ENCODE measurements at regions not wholly inside any gene's neighbourhood (a gene's known extent, or its start where the extent isn't known, plus 50 kb on each side); places are given as distances from the start of the nearest gene placed in this dataset.

DNA sequence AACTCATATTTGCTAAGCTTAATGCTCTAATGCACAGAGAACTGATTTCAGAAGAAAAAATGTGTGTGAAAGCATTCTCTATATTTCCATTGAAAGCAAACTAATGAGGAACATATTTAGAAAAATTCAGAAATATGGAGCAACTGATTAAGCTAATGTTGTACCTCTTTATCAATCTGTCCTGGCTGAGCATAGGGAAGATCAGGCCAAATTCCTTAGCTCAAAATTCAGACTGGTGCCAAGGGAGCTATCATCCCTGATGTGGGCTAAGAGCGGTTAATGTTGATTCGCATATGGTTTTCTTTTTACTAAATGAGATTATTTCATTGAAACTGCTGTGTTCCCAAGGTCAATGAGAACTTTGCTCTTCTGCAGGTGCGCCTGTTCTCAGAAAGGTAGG is 93.9 kb upstream of the HS3ST5 start:
- no peak for DNase-seq (ENCODE audit: low read depth in 2 of 2)

- no peak for DNase-seq (ENCODE audit: low read depth in 2 of 2)
Measured at GRCh38 chr6:114435985-114436384, 93.2 kb upstream of the HS3ST5 start.

GRCh38 chr6:114432400-114432799 is 89.6 kb upstream of the HS3ST5 start:
- no peak for DNase-seq (ENCODE audit: low read depth in 2 of 2)

GRCh38 chr6:114431641-114432040 is 88.8 kb upstream of the HS3ST5 start:
- DNase-seq (ENCODE audit: low read depth in 2 of 2) = no peak

DNA sequence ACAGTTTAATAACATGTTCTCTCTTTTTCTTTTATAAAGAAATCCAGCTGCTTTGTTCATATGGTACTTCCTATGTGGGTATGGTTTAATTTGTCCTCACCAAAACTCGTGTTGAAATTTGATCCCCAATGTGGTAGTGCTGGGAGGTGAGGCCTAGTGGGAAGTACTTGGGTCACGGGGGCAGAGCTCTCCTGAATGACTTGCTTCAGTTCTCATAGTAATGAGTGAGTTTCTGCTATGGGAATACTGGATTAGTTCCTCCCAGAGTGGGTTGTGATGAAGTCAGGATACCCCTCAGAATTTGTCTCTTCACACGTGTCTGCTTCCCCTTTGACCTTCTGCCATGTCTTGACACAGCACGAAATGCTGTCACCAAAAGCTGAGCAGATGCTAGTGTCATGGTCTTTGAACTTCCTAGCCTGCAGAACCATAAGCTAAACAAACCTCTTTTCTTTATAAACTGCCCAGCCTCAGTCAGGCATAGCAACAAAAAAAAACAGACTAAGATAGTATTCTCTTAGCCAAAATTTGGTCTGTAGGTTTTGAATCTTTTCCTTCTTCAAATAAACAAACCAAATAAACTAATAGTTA is 87.8 kb upstream of the HS3ST5 start:
- no peak for DNase-seq (ENCODE audit: low read depth in 2 of 2)

DNA sequence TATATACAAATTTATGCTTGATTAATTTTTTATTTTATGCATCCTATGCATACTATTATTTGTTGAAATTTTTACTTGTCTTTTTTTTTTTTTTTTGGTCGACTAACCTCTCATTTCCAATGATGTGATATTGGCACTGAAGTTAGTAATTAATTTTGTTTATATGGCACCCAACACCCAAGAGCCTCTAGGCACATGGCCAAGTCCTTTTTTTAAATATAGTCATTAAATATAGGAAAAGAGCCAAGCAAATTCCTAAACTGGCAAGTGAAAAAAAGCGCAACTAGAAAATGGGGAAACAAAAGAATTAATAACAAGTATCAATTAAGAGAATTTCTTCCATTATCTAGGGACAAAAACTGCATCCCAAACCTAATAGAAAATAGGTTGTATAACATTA is 85.5 kb upstream of the HS3ST5 start:
- no peak for DNase-seq (ENCODE audit: low read depth in 2 of 2)

GRCh38 chr6:114421199-114421598 is 78.4 kb upstream of the HS3ST5 start:
- DNase-seq (ENCODE audit: low read depth in 2 of 2) = no peak

DNA sequence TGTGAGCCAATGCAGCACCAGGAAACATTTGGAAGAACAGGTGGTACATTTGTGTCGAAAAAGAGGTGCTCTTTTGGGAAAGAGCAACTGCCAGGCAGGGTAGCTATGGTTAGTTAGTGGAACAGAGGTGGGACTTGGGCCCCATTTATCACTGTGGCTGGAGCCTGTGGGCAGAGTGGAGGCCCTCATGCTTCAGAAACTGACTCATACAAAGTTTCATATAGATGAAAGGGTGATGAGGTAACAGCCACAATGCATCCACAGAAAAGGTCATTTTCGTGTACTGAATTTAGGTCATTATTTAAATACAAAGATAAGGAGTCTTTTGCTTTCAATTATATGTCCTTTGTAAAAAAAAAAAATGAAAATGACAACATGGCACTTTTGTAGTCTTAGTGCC is 76.4 kb upstream of the HS3ST5 start:
- DNase-seq (ENCODE audit: low read depth in 2 of 2) = no peak

DNA sequence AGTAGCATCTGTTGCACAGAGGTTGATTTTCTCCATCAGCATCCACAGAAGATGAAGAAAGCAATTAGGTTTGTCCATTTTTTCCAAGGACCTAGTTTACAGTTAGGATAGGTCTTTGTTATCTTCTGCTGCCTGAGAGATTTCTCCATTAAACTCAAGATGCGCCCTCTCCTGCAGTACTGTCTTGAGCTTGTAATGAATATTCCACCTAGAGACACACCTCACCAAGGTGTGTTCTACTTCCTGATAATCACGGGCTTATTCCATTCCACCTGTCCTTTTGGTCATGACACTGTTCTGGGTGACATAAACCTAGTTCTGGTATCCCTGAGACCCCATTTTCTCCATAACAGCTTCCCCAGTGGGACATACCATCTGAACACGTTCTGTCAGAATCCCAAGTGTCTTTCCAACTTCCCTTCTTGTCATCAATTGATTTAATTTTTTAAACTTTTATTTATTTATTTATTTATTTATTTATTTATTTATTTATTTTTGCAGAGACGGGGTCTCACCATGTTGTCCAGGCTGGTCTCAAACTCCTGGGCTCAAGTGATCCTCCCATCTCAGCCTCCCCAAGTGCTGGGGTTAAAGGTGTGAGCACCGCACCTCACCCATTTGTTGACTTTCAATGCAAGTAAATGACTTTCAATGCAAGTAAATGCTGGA is 75.6 kb upstream of the HS3ST5 start:
- DNase-seq (ENCODE audit: low read depth in 2 of 2) = no peak

GRCh38 chr6:114407426-114408035 is 64.7 kb upstream of the HS3ST5 start:
- no peak for DNase-seq (ENCODE audit: low read depth in 2 of 2)

DNA sequence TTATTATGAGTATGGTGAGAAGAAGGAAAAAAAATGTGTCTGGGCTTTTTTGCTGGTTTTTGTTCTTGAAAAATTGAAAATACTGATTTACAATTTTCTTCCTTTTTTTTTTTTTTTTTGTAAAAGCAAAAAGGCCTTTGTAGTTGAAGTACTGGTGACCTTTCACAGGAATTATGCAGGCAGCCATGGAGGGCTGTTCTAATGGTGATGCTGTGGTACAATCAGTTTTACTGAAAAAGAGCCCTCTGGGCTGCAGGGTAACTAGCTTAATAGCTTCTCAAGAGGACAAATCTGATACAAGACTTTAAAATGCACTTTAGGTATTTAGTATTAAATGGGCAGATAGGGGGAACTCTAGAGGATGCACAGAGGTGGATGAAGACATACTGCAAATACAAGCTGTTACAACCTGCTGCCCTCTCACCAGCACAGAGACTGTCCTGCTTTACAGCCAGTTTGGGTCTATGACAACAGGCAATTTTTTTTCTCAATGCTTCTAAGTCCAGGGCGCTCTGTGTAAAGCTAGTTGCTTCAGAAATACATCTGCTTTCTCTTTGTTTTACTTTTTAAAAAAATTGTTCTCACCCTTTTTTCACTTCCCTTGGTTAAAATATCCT is 61.6 kb upstream of the HS3ST5 start:
- DNase-seq (ENCODE audit: low read depth in 2 of 2) = no peak

GRCh38 chr6:114403858-114404257 is 61.0 kb upstream of the HS3ST5 start:
- no peak for DNase-seq (ENCODE audit: low read depth in 2 of 2)

GRCh38 chr6:114398481-114398880 is 55.7 kb upstream of the HS3ST5 start:
- no peak for DNase-seq (ENCODE audit: low read depth in 2 of 2)
